CD4-positive, alpha-beta T cell treated with Interferon alpha-2 for 1 hour (primary cell): ENCODE measurements at regions not wholly inside any gene's neighbourhood (a gene's known extent, or its start where the extent isn't known, plus 50 kb on each side); places are given as distances from the start of the nearest gene placed in this dataset.
"Not testable (repeated sequence)": the region's sequence is repeated elsewhere in the genome, so short reads cannot be mapped to it uniquely, and the experiment has no call there.

Source experiments
- DNase-seq, 2 donors: peaks; one replicate each; pipeline ENCODE4 v3.0.0-alpha.2; 2020 to 2022

DNA sequence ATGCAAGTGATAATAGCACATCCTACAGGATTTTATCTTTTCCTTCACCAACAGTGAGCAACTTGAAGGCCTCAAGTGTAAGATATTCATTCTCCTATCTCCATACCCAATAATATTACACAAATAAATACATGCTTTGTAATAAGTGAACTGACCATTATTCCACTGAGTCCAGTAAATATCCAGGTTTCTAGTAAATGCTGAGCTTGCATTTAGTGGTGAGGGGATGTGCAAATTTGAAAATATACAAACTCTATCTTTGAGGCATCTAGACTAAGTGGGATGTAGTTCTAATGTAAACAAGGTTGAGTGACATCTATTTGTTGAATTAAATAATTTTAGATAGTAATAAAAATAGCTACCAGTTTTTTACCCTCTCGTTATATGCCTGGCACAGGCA, 587.6 kb upstream of the IL12A start:
- DNase-seq, result no peak

GRCh38 chr3:159409711-159410110, 578.9 kb upstream of the IL12A start:
- DNase-seq, result not testable (repeated sequence)

GRCh38 chr3:159413319-159413718, 575.3 kb upstream of the IL12A start:
- DNase-seq, result no peak

DNA sequence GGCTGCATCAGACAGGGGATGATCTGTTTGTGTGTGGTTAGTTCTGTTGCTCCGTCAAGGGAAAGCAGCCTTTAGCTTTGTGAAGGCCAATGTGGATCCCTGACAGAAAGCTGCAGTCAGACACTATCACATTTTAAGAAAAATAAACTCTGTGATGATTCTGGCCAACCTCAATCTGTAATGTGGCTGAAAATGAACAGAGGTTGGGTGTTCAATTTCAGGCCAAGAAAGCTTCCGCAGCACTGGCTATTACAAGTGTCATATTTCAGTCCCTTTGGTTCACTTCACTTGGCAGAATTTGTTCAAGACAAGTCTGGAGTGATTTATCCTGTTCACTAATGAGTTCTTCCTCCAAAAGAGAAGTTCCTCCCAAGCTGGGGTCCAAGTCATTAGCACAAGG, 571.8 kb upstream of the IL12A start:
- DNase-seq, result no peak

DNA sequence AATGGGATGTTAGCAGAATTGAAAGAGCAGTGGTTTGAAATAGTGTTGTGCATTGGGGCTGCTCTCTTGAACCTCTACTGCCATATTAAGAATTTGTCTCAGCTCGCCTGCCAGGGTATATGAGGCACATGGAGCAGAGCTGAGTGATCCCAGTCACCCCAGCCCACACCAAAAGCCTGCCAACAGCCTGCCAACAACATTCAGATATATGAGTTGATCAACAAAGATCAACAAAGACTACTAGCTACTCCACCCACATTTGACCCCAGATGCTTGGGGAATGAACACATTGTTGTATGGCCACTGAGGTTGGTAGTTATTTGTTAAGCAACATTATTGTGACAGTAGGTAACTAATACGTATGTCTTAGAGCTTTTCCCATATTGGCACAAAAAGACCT, 570.9 kb upstream of the IL12A start:
- DNase-seq, result no peak

GRCh38 chr3:159418571-159419526, 569.8 kb upstream of the IL12A start:
- no peak for DNase-seq

DNA sequence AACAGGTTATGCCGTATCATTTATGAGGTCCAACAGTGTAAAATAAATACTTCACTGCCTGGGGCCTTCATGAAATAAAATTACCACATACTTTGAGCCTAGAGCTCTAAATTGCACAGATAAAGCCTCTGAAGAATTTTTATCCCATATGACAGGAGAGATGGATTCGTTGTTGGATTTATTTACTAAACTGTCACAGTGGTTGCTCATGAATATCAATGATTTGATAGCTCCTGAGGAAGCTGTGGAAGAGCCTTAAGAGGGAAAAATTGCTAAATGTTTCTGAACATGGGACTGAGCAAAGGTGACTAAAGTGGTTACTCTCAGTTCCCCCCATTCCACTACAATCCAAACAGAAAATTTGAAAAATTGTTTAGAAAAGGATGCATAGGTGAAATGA, 558.9 kb upstream of the IL12A start:
- DNase-seq, result no peak

- DNase-seq, result no peak
These were observed 555.8 kb upstream of the IL12A start for GRCh38 chr3:159432682-159433340.

GRCh38 chr3:159439346-159439745, 549.3 kb upstream of the IL12A start:
- no peak for DNase-seq

- DNase-seq, result no peak
These were observed 547.4 kb upstream of the IL12A start for GRCh38 chr3:159441279-159441678.

GRCh38 chr3:159443266-159443665, 545.4 kb upstream of the IL12A start:
- no peak for DNase-seq

- no peak for DNase-seq
These were observed 540.8 kb upstream of the IL12A start for GRCh38 chr3:159447841-159448240.

DNA sequence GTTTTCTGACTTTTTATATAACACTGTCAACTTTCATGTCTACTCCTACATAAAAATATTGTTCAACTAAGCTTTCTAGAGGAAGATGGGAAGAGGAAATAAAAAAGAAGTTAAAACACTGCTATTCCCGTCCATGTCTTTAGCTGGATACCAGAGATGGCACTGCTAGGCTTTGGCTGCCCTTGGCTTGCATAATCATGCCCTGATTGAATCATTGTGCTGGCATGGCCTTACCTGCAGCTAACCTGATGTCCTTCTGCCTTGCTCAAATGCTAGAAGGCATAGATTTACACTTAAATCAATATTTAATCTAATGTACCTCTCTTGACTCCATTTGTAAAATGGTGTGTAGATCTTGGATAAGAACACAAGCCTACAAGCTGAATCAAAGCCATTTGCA, 539.7 kb upstream of the IL12A start:
- DNase-seq, result no peak

DNA sequence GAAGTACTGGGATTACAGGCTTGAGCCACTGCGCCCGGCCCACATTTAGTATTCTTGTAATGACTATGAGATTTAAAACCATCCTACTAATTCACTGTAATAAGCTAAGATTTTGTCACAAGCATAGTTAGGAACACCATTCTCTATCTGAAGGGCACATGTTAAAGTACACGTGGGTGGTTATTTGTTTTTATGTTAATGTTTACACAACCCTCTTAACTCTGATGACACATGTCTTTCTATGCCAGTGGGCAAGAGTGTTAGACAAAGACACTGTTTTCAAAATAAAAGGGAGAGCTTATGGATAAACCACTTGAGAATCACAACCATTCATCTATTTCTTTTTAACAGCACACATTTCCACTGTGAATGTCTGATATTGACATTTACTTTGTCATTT, 537.6 kb upstream of the IL12A start:
- DNase-seq, result no peak

- DNase-seq, result no peak
These were observed 537.2 kb upstream of the IL12A start for GRCh38 chr3:159451482-159451881.

DNA sequence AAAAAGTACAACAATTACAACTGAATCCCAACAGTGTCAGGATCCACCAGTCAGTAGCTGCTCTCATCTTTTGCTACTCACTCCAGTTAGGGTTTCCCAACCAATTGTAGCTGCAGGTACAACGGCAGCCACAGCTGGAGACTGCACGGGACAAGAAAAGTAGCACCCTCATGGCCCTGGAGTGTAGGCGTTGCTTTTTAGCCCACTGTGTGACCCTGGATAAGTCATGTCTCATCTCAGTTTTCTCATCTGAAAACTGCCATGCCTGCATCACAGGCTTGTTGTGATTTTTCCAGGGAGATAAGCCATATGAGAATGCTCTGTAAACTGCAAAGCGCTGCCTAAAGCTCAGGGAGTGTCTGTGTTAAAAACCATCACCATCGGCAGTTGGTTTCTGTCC, 535.6 kb upstream of the IL12A start:
- DNase-seq, result no peak

DNA sequence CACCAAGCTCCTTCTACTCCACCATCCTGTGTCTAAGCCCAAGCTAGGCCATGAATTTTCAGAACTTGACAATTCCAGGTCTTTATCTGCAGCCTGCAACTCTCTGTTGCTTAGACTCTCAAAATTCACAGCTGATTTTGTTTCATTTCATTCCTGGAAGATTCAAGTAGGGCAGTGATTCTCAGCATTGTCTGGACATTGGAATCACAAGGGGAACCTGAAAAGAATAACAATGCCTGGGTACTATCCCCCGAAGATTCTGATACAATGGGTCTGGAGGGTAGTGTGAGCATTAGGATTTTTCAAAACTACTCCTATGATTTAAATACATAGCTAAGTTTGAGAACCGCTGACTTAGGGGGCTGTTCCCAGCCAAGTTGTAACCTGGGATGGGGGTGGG, 534.7 kb upstream of the IL12A start:
- DNase-seq, result no peak

GRCh38 chr3:159455741-159456181, 532.9 kb upstream of the IL12A start:
- no peak for DNase-seq

DNA sequence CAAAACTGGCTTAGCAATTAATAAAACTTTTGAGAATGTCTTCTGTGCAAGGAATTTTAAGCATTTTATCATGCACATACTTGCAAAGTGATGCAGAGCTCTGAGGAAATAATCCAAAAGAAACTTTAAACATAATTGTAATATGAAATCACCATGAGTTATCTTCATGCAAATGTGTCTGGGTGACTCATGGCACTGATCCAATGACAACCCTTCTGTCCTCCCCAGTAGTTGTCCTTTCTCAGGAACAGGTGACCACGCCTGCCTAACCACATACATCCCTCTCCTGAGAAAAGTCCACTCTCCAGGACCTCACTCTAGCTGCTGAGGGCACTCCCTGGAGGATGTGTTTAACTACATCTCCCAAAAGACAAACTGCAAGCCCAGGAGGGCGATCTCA, 530.6 kb upstream of the IL12A start:
- DNase-seq, result no peak

GRCh38 chr3:159458982-159459381, 529.7 kb upstream of the IL12A start:
- no peak for DNase-seq

- DNase-seq, result no peak
These were observed 516.0 kb upstream of the IL12A start for GRCh38 chr3:159472611-159473010.

DNA sequence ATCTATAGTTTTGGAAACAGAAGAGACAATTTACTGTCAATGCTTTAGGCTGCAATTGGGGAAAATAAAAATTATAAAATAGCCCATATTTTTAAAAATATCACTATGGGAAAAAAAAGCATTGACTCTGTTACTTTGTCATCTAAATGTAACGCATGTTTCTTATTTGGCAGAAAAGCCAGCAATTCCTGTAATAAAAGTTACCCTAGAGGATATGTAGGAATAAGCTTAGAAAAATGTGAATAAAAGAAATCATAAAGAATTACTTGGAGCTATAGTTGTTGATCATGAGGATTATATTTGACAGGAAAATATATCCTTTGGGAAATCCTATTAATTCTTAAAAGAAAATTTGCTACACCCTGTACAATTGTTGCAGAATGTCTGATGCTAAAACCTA, 515.4 kb upstream of the IL12A start:
- DNase-seq, result no peak

DNA sequence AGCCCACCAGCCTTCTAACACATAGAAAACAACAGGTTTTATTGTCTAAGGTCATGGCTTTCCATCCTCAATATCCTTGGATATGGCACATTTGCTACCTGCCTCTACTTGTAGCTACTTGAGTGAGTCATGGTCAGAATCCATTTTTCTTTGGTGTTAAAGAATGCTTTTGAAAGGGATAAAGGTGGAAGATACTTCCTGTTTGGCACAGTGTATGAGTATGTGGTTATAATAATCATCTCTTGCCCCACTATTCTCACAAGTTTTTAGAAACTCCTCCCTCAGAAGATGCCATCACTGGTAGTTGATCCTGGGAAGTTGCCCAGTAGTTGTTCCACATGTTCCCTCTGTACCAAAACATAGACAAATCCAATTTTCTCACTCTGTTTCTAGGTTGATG, 508.6 kb upstream of the IL12A start:
- no peak for DNase-seq

GRCh38 chr3:159482241-159482993, 506.2 kb upstream of the IL12A start:
- no peak for DNase-seq
